Kidney (tissue), 13 donors: ENCODE measurements at regions not wholly inside any gene's neighbourhood (a gene's known extent, or its start where the extent isn't known, plus 50 kb on each side); places are given as distances from the start of the nearest gene placed in this dataset.

Experiments used
- DNase-seq, 5 donors: peaks; one replicate each; pipeline ENCODE4 v3.0.0-alpha.2; 2013 to 2020
- FAIRE-seq: peaks from 2 replicates; lab custom pipeline; 2012; peaks lifted over from hg19 to GRCh38; lab: Jason Lieb, UNC
- H3K27ac ChIP-seq, 2 donors: one replicate each; pipeline ENCODE4 v1.7.0; 2013; ENCODE audit warnings: low read depth in 2 of 2, low read length in 2 of 2, inconsistent platforms in 1 of 2
- H3K27me3 ChIP-seq: one replicate; pipeline ENCODE4 v1.7.1; 2013; ENCODE audit warnings: low read length, inconsistent platforms; ENCODE audit not compliant: control insufficient read depth, insufficient read depth
- H3K36me3 ChIP-seq, 3 donors: one replicate each; pipeline versions ENCODE4 v1.7.0 to v1.7.1; 2013; ENCODE audit warnings: low read length in 3 of 3, control low read depth in 1 of 3, inconsistent platforms in 1 of 3; ENCODE audit not compliant: insufficient read depth in 3 of 3, control insufficient read depth in 2 of 3
- H3K4me1 ChIP-seq, 3 donors: one replicate each; pipeline versions ENCODE4 v1.7.0 to v1.7.1; 2013; ENCODE audit warnings: low read length in 3 of 3, inconsistent platforms in 1 of 3, low read depth in 1 of 3; ENCODE audit not compliant: control insufficient read depth in 2 of 3, insufficient read depth in 2 of 3
- H3K4me3 ChIP-seq, 3 donors: one replicate each; pipeline versions ENCODE4 v1.7.0 to v1.8.1; 2013; ENCODE audit warnings: low read length in 3 of 3, control low read depth in 1 of 3, inconsistent platforms in 1 of 3
- H3K9ac ChIP-seq, 3 donors: one replicate each; pipeline versions ENCODE4 v1.7.0 to v1.7.1; 2013; ENCODE audit warnings: low read length in 3 of 3, control low read depth in 1 of 3, inconsistent platforms in 1 of 3
- H3K9me3 ChIP-seq, 3 donors: one replicate each; pipeline versions ENCODE4 v1.7.0 to v1.7.1; 2013; ENCODE audit warnings: low read length in 3 of 3, control low read depth in 1 of 3, inconsistent platforms in 1 of 3; ENCODE audit not compliant: control insufficient read depth in 2 of 3, insufficient read depth in 1 of 3
- CTCF ChIP-seq: IDR thresholded peaks from 3 replicates; pipeline ENCODE4 v1.5.1; 2012; ENCODE audit warnings: mild to moderate bottlenecking, moderate library complexity, borderline replicate concordance; ENCODE audit not compliant: insufficient read depth; ENCODE audit errors: extremely low read depth
- intact Hi-C: fragments of 100-400 bp; cut with DNase I; formaldehyde crosslinking; loops from one replicate; pipeline ENCODE4 v1.11.1; 2022
- donor health status: control.
- donor health status: control.
- donor health status: control.
- donor health status: control.
- donor health status: control.
- donor health status: DM: yes; HTN: yes; CAD: no.
- donor health status: Normal renal cell carcinoma (clear cell type).

GRCh38 chr7:17487343-17487742 is 188.9 kb downstream of the AHR start:
- DNase-seq = no peak
- H3K36me3 ChIP-seq = no peaks in the 10 kb centered on the region
- no peaks in the 10 kb centered on the region for H3K27me3 ChIP-seq
- peak overlapping the region in 1 of 3 donors; percentile 10 for H3K4me3 ChIP-seq
- H3K9me3 ChIP-seq = no peaks in the 10 kb centered on the region
- no peak for TF ChIP-seq CTCF
- intact Hi-C loops = no loop called here
- peaks cover 0 to 9% (median 0%) of the 10 kb centered on the region in 3 donors for H3K4me1 ChIP-seq
- no peak overlapping the region for H3K9ac ChIP-seq
- no peak for FAIRE-seq
- peak overlapping the region; percentile 62 to 68 for H3K27ac ChIP-seq

- no peak overlapping the region for H3K27ac ChIP-seq
- peaks cover 0 to 9% (median 0%) of the 10 kb centered on the region in 3 donors for H3K4me1 ChIP-seq
Measured at GRCh38 chr7:17488829-17489228, 190.4 kb downstream of the AHR start.

GRCh38 chr7:17489961-17490360 is 191.5 kb downstream of the AHR start:
- H3K27ac ChIP-seq = no peak overlapping the region
- H3K36me3 ChIP-seq = no peaks in the 10 kb centered on the region
- intact Hi-C loops = no loop called here
- H3K4me1 ChIP-seq = peaks cover 0 to 9% (median 0%) of the 10 kb centered on the region in 3 donors
- H3K9me3 ChIP-seq = no peaks in the 10 kb centered on the region
- DNase-seq (no peak), FAIRE-seq (no peak)
- no peaks in the 10 kb centered on the region for H3K27me3 ChIP-seq
- no peak for TF ChIP-seq CTCF
- no peak overlapping the region for H3K4me3 ChIP-seq
- H3K9ac ChIP-seq = no peak overlapping the region

More at GRCh38 chr7:17488829-17489228, 190.4 kb downstream of the AHR start:
- no peaks in the 10 kb centered on the region for H3K9me3 ChIP-seq
- no peaks in the 10 kb centered on the region for H3K27me3 ChIP-seq
- no peak overlapping the region for H3K4me3 ChIP-seq
- FAIRE-seq = no peak
- no peak overlapping the region for H3K9ac ChIP-seq
- intact Hi-C loops = no loop called here
- TF ChIP-seq CTCF = no peak
- DNase-seq = no peak
- no peaks in the 10 kb centered on the region for H3K36me3 ChIP-seq

GRCh38 chr7:17490825-17491224 is 192.4 kb downstream of the AHR start:
- DNase-seq (no peak), FAIRE-seq (no peak)
- no peak overlapping the region for H3K27ac ChIP-seq
- H3K36me3 ChIP-seq = no peaks in the 10 kb centered on the region
- no peak overlapping the region for H3K9ac ChIP-seq
- peaks cover 0 to 9% (median 0%) of the 10 kb centered on the region in 3 donors for H3K4me1 ChIP-seq
- no peaks in the 10 kb centered on the region for H3K9me3 ChIP-seq
- intact Hi-C loops = no loop called here
- TF ChIP-seq CTCF = no peak
- H3K4me3 ChIP-seq = no peak overlapping the region
- H3K27me3 ChIP-seq = no peaks in the 10 kb centered on the region
